GM12878 (cell line): ENCODE measurements at regions not wholly inside any gene's neighbourhood (a gene's known extent, or its start where the extent isn't known, plus 50 kb on each side); places are given as distances from the start of the nearest gene placed in this dataset.

ENCODE experiments used
- ATAC-seq: fragments of 200-7000 bp; cut with Tn5 transposase; 3 replicates; pipeline ENCODE4 v1.9.1; 2020; ENCODE audit warnings: mild to moderate bottlenecking, moderate library complexity
- BruUV-seq: library from RNA; stranded (reverse); fragments of 400-500 nt; replicated peaks from 2 replicates; lab custom pipeline; 2021; lab: Mats Ljungman, UMichigan
- CTCF ChIA-PET: fragments of 300-600 bp; sonication (Branson Sonifier 250); formaldehyde crosslinking; extraction: SDS; loops from one replicate; lab custom pipeline; 2021; ENCODE audit warnings: inconsistent platforms; lab: Yijun Ruan, JAX
- POLR2A ChIA-PET: fragments of 350-600 bp; formaldehyde crosslinking; extraction: SDS; loops from one replicate; lab custom pipeline; 2021; ENCODE audit warnings: inconsistent platforms; lab: Charles Lee
- RAD21 ChIA-PET: fragments of 300-600 bp; sonication (Branson Sonifier 250); formaldehyde crosslinking; loops from one replicate; lab custom pipeline; 2023; ENCODE audit warnings: antibody characterized with exemption; ENCODE audit not compliant: unreplicated experiment; lab: Charles Lee
- SMC1A ChIA-PET: fragments of 300-600 bp; sonication (Branson Sonifier 250); formaldehyde crosslinking; loops from one replicate; lab custom pipeline; 2023; ENCODE audit not compliant: unreplicated experiment, uncharacterized antibody; lab: Charles Lee
- DNase-seq: peaks from one replicate; pipeline ENCODE4 v3.0.0-alpha.2; 2011; ENCODE audit warnings: low read depth, low spot score
- FAIRE-seq: peaks from 3 replicates; lab custom pipeline; 2011; peaks lifted over from hg19 to GRCh38; lab: Jason Lieb, UNC
- H2AFZ ChIP-seq: 2 replicates; pipeline ENCODE4 v1.6.0; 2011; ENCODE audit warnings: low read depth, low read length, control low read depth; ENCODE audit not compliant: control insufficient read depth
- H3K27ac ChIP-seq: 2 replicates; pipeline ENCODE4 v1.5.1; 2011; ENCODE audit warnings: control low read depth; ENCODE audit not compliant: control insufficient read depth, insufficient read depth
- H3K27me3 ChIP-seq, 2 experiments: replicated peaks in 1 of 2; 2 replicates each; pipeline versions ENCODE4 v1.6.0 to v1.6.1; 2011; ENCODE audit warnings: low read length in 1 of 2; ENCODE audit not compliant: control insufficient read depth in 2 of 2, insufficient read depth in 2 of 2
- H3K36me3 ChIP-seq, 2 experiments: 2 replicates each; pipeline ENCODE4 v1.5.1; 2011; ENCODE audit warnings: low read length in 1 of 2; ENCODE audit not compliant: control insufficient read depth in 2 of 2, insufficient read depth in 2 of 2
- H3K4me1 ChIP-seq: 2 replicates; pipeline ENCODE4 v1.6.1; 2011; ENCODE audit warnings: mild to moderate bottlenecking, low read length, moderate library complexity, mixed read lengths; ENCODE audit not compliant: control insufficient read depth, insufficient read depth
- H3K4me2 ChIP-seq: 2 replicates; pipeline ENCODE4 v1.6.0; 2011; ENCODE audit warnings: control low read depth; ENCODE audit not compliant: control insufficient read depth, insufficient read depth
- H3K4me3 ChIP-seq: fragments of 200-600 bp; sonication (generic); 2 replicates; pipeline ENCODE4 v1.5.1; 2016
- H3K79me2 ChIP-seq: 2 replicates; pipeline ENCODE4 v1.6.0; 2011; ENCODE audit warnings: low read length; ENCODE audit not compliant: control insufficient read depth, insufficient read depth
- H3K9ac ChIP-seq: 2 replicates; pipeline ENCODE4 v1.8.0; 2011; ENCODE audit warnings: low read length, control low read depth, mixed read lengths; ENCODE audit not compliant: control insufficient read depth, insufficient read depth
- H3K9me3 ChIP-seq: replicated peaks from 3 replicates; pipeline ENCODE4 v1.5.1; 2011; ENCODE audit warnings: mild to moderate bottlenecking, low read length; ENCODE audit not compliant: control insufficient read depth, insufficient read depth
- H4K20me1 ChIP-seq: 2 replicates; pipeline ENCODE4 v1.6.0; 2011; ENCODE audit not compliant: control insufficient read depth, insufficient read depth
- PAX8 ChIP-seq: fragments of 450-650 bp; IDR thresholded peaks from 2 replicates; pipeline ENCODE4 v1.6.1; 2017; ENCODE audit warnings: mild to moderate bottlenecking, moderate library complexity
- SREBF1 ChIP-seq: IDR thresholded peaks from 2 replicates; pipeline ENCODE4 v1.6.1; 2012; ENCODE audit warnings: mild to moderate bottlenecking, low read length
- ZNF274 ChIP-seq: IDR thresholded peaks from one replicate; pipeline ENCODE4 v1.8.0; 2011; ENCODE audit not compliant: insufficient read length, insufficient read depth
- WGBS: methylation state at CpG from one replicate; pipeline ENCODE4 v1.1.6; 2016; ENCODE audit warnings: low lambda C conversion rate; ENCODE audit not compliant: insufficient replicate concordance, insufficient coverage; ENCODE audit errors: missing lambda C conversion rate; 5-methylcytosine and 5-hydroxymethylcytosine counted together
- in situ Hi-C: fragments of 300-500 bp; cut with MboI; formaldehyde crosslinking; loops from 9 replicates; pipeline ENCODE4 v1.14.3; 2018; ENCODE audit warnings: mixed read lengths
- intact Hi-C: fragments of 100-400 bp; cut with micrococcal nuclease; formaldehyde crosslinking; loops from one replicate; pipeline ENCODE4 v1.14.2; 2022; ENCODE audit not compliant: unreplicated experiment

DNA sequence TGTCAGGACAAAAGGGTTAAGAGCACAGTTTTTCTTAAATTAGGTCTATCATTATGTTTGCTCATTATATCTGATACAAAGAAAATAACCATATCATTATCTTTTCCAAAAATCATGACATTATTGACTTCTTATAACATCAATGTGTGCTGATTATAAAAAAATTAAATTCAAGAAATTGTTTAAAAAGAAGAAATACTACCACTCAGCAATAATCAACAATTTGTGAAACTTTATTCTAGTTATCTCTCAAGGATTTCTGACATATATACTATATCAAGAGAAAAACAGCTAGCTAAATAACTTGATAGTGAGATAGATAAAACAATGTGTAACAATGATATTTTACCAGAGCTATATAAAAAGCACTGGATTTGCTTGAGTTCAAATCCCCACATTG is 360.7 kb upstream of the PHF14 start:
- no TSS peak for BruUV-seq
- no peak for TF ChIP-seq PAX8
- no peaks in the 10 kb centered on the region for H3K27me3 ChIP-seq
- no peaks in the 10 kb centered on the region for H3K36me3 ChIP-seq
- FAIRE-seq (no peak), DNase-seq (no peak), ATAC-seq (no peak)
- ChIA-PET SMC1A (no interaction called here), POLR2A (no interaction called here), RAD21 (no interaction called here), CTCF (no interaction called here)
- no peak overlapping the region for H3K4me2 ChIP-seq
- no peak overlapping the region for H3K27ac ChIP-seq
- H3K9me3 ChIP-seq = no peaks in the 10 kb centered on the region
- no peaks in the 10 kb centered on the region for H3K79me2 ChIP-seq
- intact Hi-C loops = no loop called here
- H3K4me3 ChIP-seq = no peak overlapping the region
- H3K4me1 ChIP-seq = no peaks in the 10 kb centered on the region
- no peaks in the 10 kb centered on the region for H4K20me1 ChIP-seq
- no peak overlapping the region for H2AFZ ChIP-seq
- in situ Hi-C loops = no loop called here
- no peak overlapping the region for H3K9ac ChIP-seq

DNA sequence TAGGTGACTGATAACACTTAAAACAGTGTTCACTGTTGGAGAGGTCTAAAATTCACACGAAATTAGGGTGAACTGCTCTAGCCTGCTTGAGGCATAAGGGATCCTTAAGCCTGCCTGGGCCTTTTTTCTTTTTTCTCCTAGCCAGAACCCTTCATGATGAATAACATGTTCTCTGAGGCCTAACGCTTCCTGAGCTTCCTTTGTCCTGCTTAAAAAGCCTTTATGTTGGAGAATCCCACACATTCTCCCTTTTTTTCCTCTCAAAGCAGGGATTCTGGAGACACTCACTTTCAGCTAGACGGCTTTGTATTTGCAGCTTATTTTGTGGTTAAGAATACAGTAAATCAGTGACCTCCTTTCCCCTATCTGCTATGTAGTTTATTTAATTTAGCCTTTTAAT is 354.7 kb upstream of the PHF14 start:
- intact Hi-C loops (no loop called here), in situ Hi-C loops (no loop called here)
- RAD21 ChIA-PET = no interaction called here
- BruUV-seq = no TSS peak
- no peaks in the 10 kb centered on the region for H4K20me1 ChIP-seq
- FAIRE-seq = no peak
- H3K9me3 ChIP-seq = no peaks in the 10 kb centered on the region
- POLR2A ChIA-PET = no interaction called here
- ATAC-seq = no peak
- TF ChIP-seq SREBF1 (no peak), ZNF274 (no peak)
- SMC1A ChIA-PET = no interaction called here
- H3K9ac ChIP-seq = no peak overlapping the region
- 14% methylated on average over 3 of the region's 3 CpGs for WGBS
- no peak for DNase-seq
- no peaks in the 10 kb centered on the region for H3K36me3 ChIP-seq
- no peak overlapping the region for H3K27ac ChIP-seq
- H3K79me2 ChIP-seq = no peaks in the 10 kb centered on the region
- no peak overlapping the region for H3K4me2 ChIP-seq
- CTCF ChIA-PET = no interaction called here
- no peaks in the 10 kb centered on the region for H3K27me3 ChIP-seq
- no peak overlapping the region for H3K4me3 ChIP-seq
- H3K4me1 ChIP-seq = no peaks in the 10 kb centered on the region
- no peak overlapping the region for H2AFZ ChIP-seq
